BJ (cell line): ENCODE measurements at regions not wholly inside any gene's neighbourhood (a gene's known extent, or its start where the extent isn't known, plus 50 kb on each side); places are given as distances from the start of the nearest gene placed in this dataset.

Experiments used
- CTCF ChIA-PET: fragments of 350-600 bp; formaldehyde crosslinking; extraction: SDS; loops from one replicate; lab custom pipeline; 2021; ENCODE audit warnings: antibody characterized with exemption, inconsistent platforms; lab: Yijun Ruan, JAX
- POLR2A ChIA-PET: fragments of 300-600 bp; sonication (Branson Sonifier 250); formaldehyde crosslinking; extraction: SDS; loops from one replicate; lab custom pipeline; 2021; ENCODE audit warnings: antibody characterized with exemption; lab: Charles Lee
- DNase-seq: peaks from one replicate; pipeline ENCODE4 v3.0.0-alpha.2; 2011; ENCODE audit warnings: low read depth
- H3K27me3 ChIP-seq: 2 replicates; pipeline ENCODE4 v1.6.0; 2011; ENCODE audit warnings: low read length; ENCODE audit not compliant: control insufficient read depth, insufficient read depth
- H3K36me3 ChIP-seq: 2 replicates; pipeline ENCODE4 v1.5.1; 2011; ENCODE audit warnings: low read length; ENCODE audit not compliant: control insufficient read depth, insufficient read depth
- H3K4me3 ChIP-seq: 2 replicates; pipeline ENCODE4 v1.5.1; 2011; ENCODE audit warnings: low read depth, mild to moderate bottlenecking, control low read depth, low read length
- CTCF ChIP-seq: IDR thresholded peaks from 2 replicates; pipeline ENCODE4 v1.5.1; 2011; ENCODE audit warnings: low read depth, mild to moderate bottlenecking, control low read depth, inconsistent platforms, low read length, moderate library complexity; ENCODE audit not compliant: insufficient read depth

GRCh38 chr9:13725516-13725915, 446.0 kb upstream of the MPDZ start:
- POLR2A ChIA-PET = no interaction called here

GRCh38 chr9:13721481-13722235, 442.2 kb upstream of the MPDZ start:
- ChIA-PET POLR2A (interaction anchor here (0.7 kb wide), 1 partner anchor 268 kb away, joined by 6 read pairs; no protein-coding TSS in a partner anchor), CTCF (no interaction called here)
- H3K27me3 ChIP-seq = no peaks in the 10 kb centered on the region
- no peak overlapping the region for H3K4me3 ChIP-seq
- TF ChIP-seq CTCF = no peak
- DNase-seq = no peak
- no peaks in the 10 kb centered on the region for H3K36me3 ChIP-seq

More at GRCh38 chr9:13725516-13725915, 446.0 kb upstream of the MPDZ start:
- Histone ChIP-seq H3K27me3 (no peaks in the 10 kb centered on the region), H3K4me3 (no peak overlapping the region), H3K36me3 (no peaks in the 10 kb centered on the region)
- no peak for TF ChIP-seq CTCF
- DNase-seq = no peak
- CTCF ChIA-PET = interaction anchor here (0.8 kb wide), 1 partner anchor 10 kb away, joined by 3 read pairs; no protein-coding TSS in a partner anchor

GRCh38 chr9:13719981-13720676, 440.6 kb upstream of the MPDZ start:
- Histone ChIP-seq H3K4me3 (no peak overlapping the region), H3K27me3 (no peaks in the 10 kb centered on the region), H3K36me3 (no peaks in the 10 kb centered on the region)
- no peak for DNase-seq
- ChIA-PET CTCF (interaction anchor here (0.8 kb wide), 1 partner anchor 22 kb away, joined by 3 read pairs; no protein-coding TSS in a partner anchor), POLR2A (no interaction called here)
- TF ChIP-seq CTCF = no peak

GRCh38 chr9:13719446-13719845, 440.0 kb upstream of the MPDZ start:
- no peak for TF ChIP-seq CTCF
- no peaks in the 10 kb centered on the region for H3K36me3 ChIP-seq
- H3K4me3 ChIP-seq = no peak overlapping the region
- CTCF ChIA-PET = interaction anchor here (0.8 kb wide), 1 partner anchor 22 kb away, joined by 3 read pairs; no protein-coding TSS in a partner anchor
- POLR2A ChIA-PET = no interaction called here
- DNase-seq = no peak
- H3K27me3 ChIP-seq = no peaks in the 10 kb centered on the region

GRCh38 chr9:13718539-13718938, 439.0 kb upstream of the MPDZ start:
- H3K4me3 ChIP-seq = no peak overlapping the region
- ChIA-PET POLR2A (no interaction called here), CTCF (no interaction called here)
- H3K36me3 ChIP-seq = no peaks in the 10 kb centered on the region
- no peaks in the 10 kb centered on the region for H3K27me3 ChIP-seq
- no peak for DNase-seq
- no peak for TF ChIP-seq CTCF
